22Rv1 (cell line): ENCODE measurements at regions not wholly inside any gene's neighbourhood (a gene's known extent, or its start where the extent isn't known, plus 50 kb on each side); places are given as distances from the start of the nearest gene placed in this dataset.

Experiments
- H3K27ac ChIP-seq: fragments of 450-650 bp; 2 replicates; pipeline ENCODE4 v1.5.1; 2017
- ZFX ChIP-seq: fragments of 450-650 bp; IDR thresholded peaks from 2 replicates; pipeline ENCODE4 v1.6.1; 2017; ENCODE audit warnings: antibody characterized with exemption, borderline replicate concordance
- TF ChIP-seq, protein P1 (sequence below): fragments of 450-650 bp; IDR thresholded peaks from 2 replicates; pipeline ENCODE4 v1.5.1; 2017; ENCODE audit warnings: mild to moderate bottlenecking

DNA sequence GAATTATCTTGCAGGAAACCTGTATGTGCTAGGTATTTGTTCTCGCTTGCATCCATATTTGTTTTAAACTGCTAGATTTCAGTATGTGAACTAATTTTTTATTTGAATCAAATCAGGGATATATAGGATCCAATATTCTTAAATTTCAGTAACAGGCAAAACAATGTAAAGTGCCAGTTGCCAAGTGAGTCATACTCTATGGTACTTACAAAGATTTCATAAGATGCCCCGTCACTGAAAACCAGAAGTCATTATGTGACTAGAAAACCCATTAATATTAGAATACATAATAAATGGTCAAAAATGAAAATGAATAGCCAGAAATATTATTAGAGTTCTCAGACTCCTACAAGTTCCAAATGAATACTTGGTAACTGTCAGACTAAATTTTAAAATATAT, 481.2 kb downstream of the TFAP2A start:
- TF ChIP-seq, protein P1, sequence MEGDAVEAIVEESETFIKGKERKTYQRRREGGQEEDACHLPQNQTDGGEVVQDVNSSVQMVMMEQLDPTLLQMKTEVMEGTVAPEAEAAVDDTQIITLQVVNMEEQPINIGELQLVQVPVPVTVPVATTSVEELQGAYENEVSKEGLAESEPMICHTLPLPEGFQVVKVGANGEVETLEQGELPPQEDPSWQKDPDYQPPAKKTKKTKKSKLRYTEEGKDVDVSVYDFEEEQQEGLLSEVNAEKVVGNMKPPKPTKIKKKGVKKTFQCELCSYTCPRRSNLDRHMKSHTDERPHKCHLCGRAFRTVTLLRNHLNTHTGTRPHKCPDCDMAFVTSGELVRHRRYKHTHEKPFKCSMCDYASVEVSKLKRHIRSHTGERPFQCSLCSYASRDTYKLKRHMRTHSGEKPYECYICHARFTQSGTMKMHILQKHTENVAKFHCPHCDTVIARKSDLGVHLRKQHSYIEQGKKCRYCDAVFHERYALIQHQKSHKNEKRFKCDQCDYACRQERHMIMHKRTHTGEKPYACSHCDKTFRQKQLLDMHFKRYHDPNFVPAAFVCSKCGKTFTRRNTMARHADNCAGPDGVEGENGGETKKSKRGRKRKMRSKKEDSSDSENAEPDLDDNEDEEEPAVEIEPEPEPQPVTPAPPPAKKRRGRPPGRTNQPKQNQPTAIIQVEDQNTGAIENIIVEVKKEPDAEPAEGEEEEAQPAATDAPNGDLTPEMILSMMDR: no peak
- TF ChIP-seq ZFX: no peak

DNA sequence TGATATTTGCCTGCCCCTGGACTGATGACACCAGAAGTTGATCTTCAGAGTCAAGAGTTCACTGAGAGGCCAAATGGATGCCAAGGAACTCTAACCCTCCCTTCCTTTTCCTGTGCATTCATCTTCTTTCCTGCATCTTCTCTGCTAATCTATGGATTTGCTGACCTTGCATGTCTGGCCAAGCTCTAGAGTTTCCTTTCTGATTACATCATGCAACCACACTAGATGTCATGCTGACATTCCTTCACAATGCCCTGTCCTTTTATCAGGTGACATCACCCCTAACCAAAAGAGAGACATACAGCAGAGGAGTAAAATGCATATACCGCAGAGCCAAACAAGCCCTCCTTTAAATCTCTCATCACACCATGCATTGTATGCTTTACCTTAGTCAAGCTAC, 487.6 kb downstream of the TFAP2A start:
- TF ChIP-seq, protein P1: no peak
- no peak for TF ChIP-seq ZFX

More for the DNA sequence above, 481.2 kb downstream of the TFAP2A start:
- H3K27ac ChIP-seq: no peak overlapping the region

DNA sequence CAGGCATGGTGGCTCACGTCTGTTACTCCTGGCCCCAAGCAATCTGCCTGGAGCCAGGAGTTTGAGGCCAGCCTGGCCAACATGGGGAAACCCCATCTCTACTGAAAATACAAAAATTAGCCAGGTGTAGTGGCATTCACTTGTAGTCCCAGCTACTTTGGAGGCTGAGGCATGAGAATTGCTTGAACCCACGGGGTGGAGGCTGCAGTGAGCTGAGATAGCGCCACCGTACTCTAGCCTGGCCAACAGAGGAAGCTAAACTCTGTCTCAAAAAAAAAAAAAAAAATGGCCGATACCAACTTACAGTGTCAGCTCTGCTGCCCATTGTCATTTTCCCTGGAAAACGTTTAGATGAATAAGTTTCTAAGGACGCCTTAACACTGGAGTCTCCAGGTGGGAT, 489.9 kb downstream of the TFAP2A start:
- H3K27ac ChIP-seq: no peak overlapping the region
- TF ChIP-seq, protein P1: 0 out of 2 replicates have a peak, but pooled peaks have one; percentile 10
- no peak for TF ChIP-seq ZFX

More for the DNA sequence above, 487.6 kb downstream of the TFAP2A start:
- no peak overlapping the region for H3K27ac ChIP-seq

DNA sequence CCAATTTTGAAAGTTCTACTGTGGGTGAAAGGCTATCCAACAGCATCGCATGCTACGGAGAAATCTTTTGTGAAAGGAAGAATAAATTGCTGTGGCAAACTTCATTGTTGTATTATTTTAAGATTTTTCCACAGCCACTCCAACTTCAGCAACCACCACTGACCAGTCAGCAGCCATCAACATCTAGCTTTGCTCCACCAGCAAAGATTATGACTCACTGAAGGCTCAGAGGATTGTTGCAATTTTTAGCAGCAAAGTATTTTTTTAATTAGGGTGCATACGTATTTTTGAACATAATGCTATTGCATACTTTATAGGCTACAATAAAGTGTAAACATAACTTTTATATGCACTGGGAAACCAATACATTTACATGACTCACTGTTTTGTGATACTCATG, 493.5 kb downstream of the TFAP2A start:
- no peak overlapping the region for H3K27ac ChIP-seq
- no peak for TF ChIP-seq ZFX
- TF ChIP-seq, protein P1: no peak

DNA sequence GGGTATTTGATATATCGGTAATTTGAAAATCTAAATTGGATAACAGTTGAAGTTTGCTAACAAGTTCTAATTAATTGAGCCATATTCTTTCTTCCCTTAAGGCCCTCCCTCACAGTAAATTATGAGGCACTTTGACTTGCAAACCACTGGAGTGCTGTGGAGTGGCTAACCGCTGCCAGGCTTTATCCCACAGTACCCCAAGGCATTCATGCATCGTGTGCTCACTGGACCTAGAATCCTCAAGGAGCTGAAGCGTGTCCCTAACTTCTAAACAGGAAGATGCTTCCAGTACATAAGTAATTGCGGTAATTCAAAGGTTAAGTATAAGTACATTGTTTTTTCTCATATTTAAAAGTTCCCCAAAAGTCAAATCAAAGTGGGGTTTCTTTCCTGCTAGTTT, 499.9 kb downstream of the TFAP2A start:
- TF ChIP-seq ZFX: no peak
- TF ChIP-seq, protein P1: no peak
- no peak overlapping the region for H3K27ac ChIP-seq

DNA sequence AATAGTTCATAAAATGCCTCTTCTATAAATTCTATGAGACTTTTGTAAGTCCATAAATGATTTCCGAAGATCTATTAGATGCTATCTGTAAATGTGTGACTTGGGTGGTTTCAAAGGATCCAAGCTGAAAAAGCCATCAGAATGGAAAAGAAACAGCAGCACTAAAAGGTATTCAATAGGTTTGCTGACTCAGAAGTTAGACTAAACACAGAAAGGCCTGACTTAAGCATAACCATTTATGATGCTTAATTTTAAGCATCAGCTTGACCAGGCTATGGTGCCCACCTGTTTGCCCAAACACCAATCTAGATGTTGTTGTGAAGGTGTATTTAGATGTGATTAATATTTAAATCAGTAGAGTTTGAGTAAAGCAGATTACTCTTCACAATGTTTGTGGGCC, 513.5 kb downstream of the TFAP2A start:
- no peak overlapping the region for H3K27ac ChIP-seq
- TF ChIP-seq, protein P1: no peak
- TF ChIP-seq ZFX: no peak

DNA sequence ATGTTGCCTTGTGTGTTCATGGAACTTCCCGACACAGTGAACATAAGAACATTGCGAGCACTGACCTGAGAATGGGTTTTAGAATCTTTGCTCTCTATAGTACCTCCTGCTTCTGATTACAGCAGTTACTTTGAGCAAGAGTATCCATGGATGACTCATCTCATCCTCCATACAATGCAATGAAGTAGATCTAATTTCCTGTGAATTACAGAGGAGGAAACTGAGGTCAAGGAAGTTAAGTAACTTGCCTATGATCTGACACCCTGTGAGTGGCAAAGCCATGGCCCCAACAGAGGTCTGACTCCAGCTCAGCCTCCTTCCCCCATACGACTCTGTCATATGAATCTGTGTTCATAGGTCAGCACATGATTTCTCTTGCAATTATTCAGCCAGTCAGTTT, 518.1 kb downstream of the TFAP2A start:
- H3K27ac ChIP-seq: no peak overlapping the region
- no peak for TF ChIP-seq ZFX
- TF ChIP-seq, protein P1: no peak
